ENCODE measurements at regions not wholly inside any gene's neighbourhood (a gene's known extent, or its start where the extent isn't known, plus 50 kb on each side); places are given as distances from the start of the nearest gene placed in this dataset.
"Not testable (repeated sequence)": the region's sequence is repeated elsewhere in the genome, so short reads cannot be mapped to it uniquely, and the experiment has no call there.

GRCh38 chr2:129199501-129199900, 780.0 kb upstream of the RAB6C start:
- DNase-seq (ENCODE audit: low spot score): no peak

GRCh38 chr2:129201696-129202095, 777.8 kb upstream of the RAB6C start:
- no peak for DNase-seq (ENCODE audit: low spot score)

GRCh38 chr2:129203331-129203730, 776.1 kb upstream of the RAB6C start:
- no peak for DNase-seq (ENCODE audit: low spot score)

GRCh38 chr2:129204581-129204980, 774.9 kb upstream of the RAB6C start:
- DNase-seq (ENCODE audit: low spot score): not testable (repeated sequence)

- no peak for DNase-seq (ENCODE audit: low spot score)
These were observed 774.3 kb upstream of the RAB6C start for GRCh38 chr2:129205176-129205575.

- DNase-seq (ENCODE audit: low spot score): no peak
These were observed 773.7 kb upstream of the RAB6C start for GRCh38 chr2:129205766-129206165.

- DNase-seq (ENCODE audit: low spot score): no peak
These were observed 767.0 kb upstream of the RAB6C start for GRCh38 chr2:129212299-129212958.

GRCh38 chr2:129224022-129224421, 755.4 kb upstream of the RAB6C start:
- DNase-seq (ENCODE audit: low spot score): no peak

GRCh38 chr2:129224486-129224885, 755.0 kb upstream of the RAB6C start:
- DNase-seq (ENCODE audit: low spot score): no peak

- DNase-seq (ENCODE audit: low spot score): no peak
These were observed 750.3 kb upstream of the RAB6C start for GRCh38 chr2:129229196-129229595.

- no peak for DNase-seq (ENCODE audit: low spot score)
These were observed 749.5 kb upstream of the RAB6C start for GRCh38 chr2:129229830-129230441.

- DNase-seq (ENCODE audit: low spot score): no peak
These were observed 747.5 kb upstream of the RAB6C start for GRCh38 chr2:129231924-129232323.

GRCh38 chr2:129233166-129233565, 746.3 kb upstream of the RAB6C start:
- DNase-seq (ENCODE audit: low spot score): no peak

- DNase-seq (ENCODE audit: low spot score): no peak
These were observed 745.6 kb upstream of the RAB6C start for GRCh38 chr2:129233751-129234406.

- DNase-seq (ENCODE audit: low spot score): no peak
These were observed 742.9 kb upstream of the RAB6C start for GRCh38 chr2:129236601-129237000.

- DNase-seq (ENCODE audit: low spot score): no peak
These were observed 741.3 kb upstream of the RAB6C start for GRCh38 chr2:129237966-129238725.

GRCh38 chr2:129239141-129239540, 740.3 kb upstream of the RAB6C start:
- DNase-seq (ENCODE audit: low spot score): no peak

GRCh38 chr2:129240061-129240460, 739.4 kb upstream of the RAB6C start:
- no peak for DNase-seq (ENCODE audit: low spot score)

- no peak for DNase-seq (ENCODE audit: low spot score)
These were observed 737.2 kb upstream of the RAB6C start for GRCh38 chr2:129242269-129242668.

GRCh38 chr2:129247751-129248150, 731.7 kb upstream of the RAB6C start:
- no peak for DNase-seq (ENCODE audit: low spot score)

GRCh38 chr2:129248198-129248597, 731.3 kb upstream of the RAB6C start:
- DNase-seq (ENCODE audit: low spot score): no peak

- DNase-seq (ENCODE audit: low spot score): no peak
These were observed 726.5 kb upstream of the RAB6C start for GRCh38 chr2:129252781-129253460.
